ENCODE measurements at regions not wholly inside any gene's neighbourhood (a gene's known extent, or its start where the extent isn't known, plus 50 kb on each side); places are given as distances from the start of the nearest gene placed in this dataset.

DNA sequence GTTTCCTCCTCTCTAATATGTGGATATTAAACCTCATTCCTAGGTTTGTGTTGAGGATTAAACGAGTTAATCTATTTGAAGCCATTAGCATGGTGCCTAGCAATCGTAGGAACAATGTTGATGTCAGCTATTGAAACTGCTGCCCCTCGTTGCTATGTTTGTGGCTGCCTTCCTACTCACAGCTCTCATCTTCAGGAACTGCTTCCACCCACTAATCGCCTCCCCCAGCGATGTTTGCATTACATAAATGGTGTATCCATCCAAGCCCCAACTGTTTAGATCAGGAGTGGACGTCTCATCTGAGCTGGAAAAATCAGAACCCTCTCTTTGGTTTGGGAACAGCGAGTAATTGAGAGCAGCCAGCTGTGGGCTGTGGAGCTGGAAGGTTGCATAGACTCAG is 416.6 kb downstream of the ARHGEF28 start (continued):
- TF ChIP-seq, protein P1, sequence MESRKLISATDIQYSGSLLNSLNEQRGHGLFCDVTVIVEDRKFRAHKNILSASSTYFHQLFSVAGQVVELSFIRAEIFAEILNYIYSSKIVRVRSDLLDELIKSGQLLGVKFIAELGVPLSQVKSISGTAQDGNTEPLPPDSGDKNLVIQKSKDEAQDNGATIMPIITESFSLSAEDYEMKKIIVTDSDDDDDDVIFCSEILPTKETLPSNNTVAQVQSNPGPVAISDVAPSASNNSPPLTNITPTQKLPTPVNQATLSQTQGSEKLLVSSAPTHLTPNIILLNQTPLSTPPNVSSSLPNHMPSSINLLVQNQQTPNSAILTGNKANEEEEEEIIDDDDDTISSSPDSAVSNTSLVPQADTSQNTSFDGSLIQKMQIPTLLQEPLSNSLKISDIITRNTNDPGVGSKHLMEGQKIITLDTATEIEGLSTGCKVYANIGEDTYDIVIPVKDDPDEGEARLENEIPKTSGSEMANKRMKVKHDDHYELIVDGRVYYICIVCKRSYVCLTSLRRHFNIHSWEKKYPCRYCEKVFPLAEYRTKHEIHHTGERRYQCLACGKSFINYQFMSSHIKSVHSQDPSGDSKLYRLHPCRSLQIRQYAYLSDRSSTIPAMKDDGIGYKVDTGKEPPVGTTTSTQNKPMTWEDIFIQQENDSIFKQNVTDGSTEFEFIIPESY (IDR thresholded peaks at IDR 0.05; ENCODE audit: extremely low read depth, insufficient replicate concordance, low read length): no peak
- TF ChIP-seq, protein P2, sequence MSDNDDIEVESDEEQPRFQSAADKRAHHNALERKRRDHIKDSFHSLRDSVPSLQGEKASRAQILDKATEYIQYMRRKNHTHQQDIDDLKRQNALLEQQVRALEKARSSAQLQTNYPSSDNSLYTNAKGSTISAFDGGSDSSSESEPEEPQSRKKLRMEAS (IDR thresholded peaks at IDR 0.05): no peak

DNA sequence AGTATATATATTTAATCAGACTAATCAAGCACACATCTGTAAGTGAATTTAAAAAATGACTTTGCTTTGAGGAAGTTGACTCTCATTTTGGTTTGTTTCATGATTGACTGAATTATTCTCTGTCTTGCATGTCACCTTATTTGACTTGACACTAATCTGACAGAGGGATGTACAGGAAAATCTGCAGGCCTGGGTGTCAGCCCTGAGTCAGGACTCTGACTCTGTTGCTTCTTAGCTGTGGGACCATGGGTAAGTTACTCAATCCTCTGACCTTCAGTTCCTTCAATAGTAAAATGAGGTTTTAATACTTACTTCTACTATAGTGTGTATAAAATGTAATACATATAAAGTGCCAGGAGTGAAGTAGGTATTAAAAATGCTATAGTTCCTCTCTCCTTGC is 415.9 kb downstream of the ARHGEF28 start:
- POLR2A ChIA-PET: no interaction called here
- ATAC-seq: no peak
- H3K4me1 ChIP-seq (ENCODE audit: control insufficient read depth in 1 of 2, insufficient read depth in 2 of 2, low read length in 2 of 2): 0 out of 4 replicates have a peak, but pooled peaks cover 3 to 4% of the 10 kb centered on the region in 2 experiments
- no peaks in the 10 kb centered on the region for H4K20me1 ChIP-seq (ENCODE audit: insufficient read depth)
- no TSS peak for BruUV-seq (replicated peaks)
- DNase-seq (ENCODE audit: low read depth, low spot score): no peak
- no peaks in the 10 kb centered on the region for H3K9me3 ChIP-seq (ENCODE audit: control insufficient read depth in 1 of 2, insufficient read depth in 1 of 2, low read depth in 1 of 2, low read length in 2 of 2)
- H3K27ac ChIP-seq (ENCODE audit: low read depth, low read length): no peak overlapping the region
- no peak overlapping the region for H3K4me3 ChIP-seq (replicated peaks in 1 of 2; ENCODE audit: low read depth in 1 of 2, low read length in 2 of 2)
- no peaks in the 10 kb centered on the region for H3K27me3 ChIP-seq (ENCODE audit: insufficient read depth, low read length)
- no peaks in the 10 kb centered on the region for H3K36me3 ChIP-seq (ENCODE audit: control insufficient read depth in 1 of 2, insufficient read depth in 2 of 2, low read length in 2 of 2)
- H3K9me2 ChIP-seq (ENCODE audit: insufficient read depth): no peaks in the 10 kb centered on the region
- no peak overlapping the region for H3K4me2 ChIP-seq (ENCODE audit: low read length)
- CTCF ChIA-PET: no interaction called here
- no peaks in the 10 kb centered on the region for H3K79me2 ChIP-seq (ENCODE audit: insufficient read depth, low read length)
- H3K9ac ChIP-seq (ENCODE audit: low read length): no peak overlapping the region
- intact Hi-C loops (cut with micrococcal nuclease): no loop called here
- H2AFZ ChIP-seq (ENCODE audit: low read depth, low read length, poor library complexity, severe bottlenecking): no peak overlapping the region
- TF ChIP-seq JUND (IDR thresholded peaks at IDR 0.05): no peak
- no peak for TF ChIP-seq SP1 (IDR thresholded peaks at IDR 0.05; ENCODE audit: low read depth)
- TF ChIP-seq SRF (IDR thresholded peaks at IDR 0.05; ENCODE audit: low read depth): no peak
- no peak for TF ChIP-seq CEBPB (IDR thresholded peaks at IDR 0.05; ENCODE audit: low read depth)
- RAD21 ChIA-PET (ENCODE audit: low non-redundant PET in 1 of 2, low total read pairs in 2 of 2, uncharacterized antibody in 2 of 2, unreplicated experiment in 2 of 2): no interaction called here
